Lower leg skin (tissue), 4 donors: ENCODE measurements at regions not wholly inside any gene's neighbourhood (a gene's known extent, or its start where the extent isn't known, plus 50 kb on each side); places are given as distances from the start of the nearest gene placed in this dataset.
"Not testable (repeated sequence)": the region's sequence is repeated elsewhere in the genome, so short reads cannot be mapped to it uniquely, and the experiment has no call there.

Source experiments
- DNase-seq, 2 donors: peaks; one replicate each; pipeline ENCODE4 v3.0.0-alpha.2; 2019; ENCODE audit warnings: low spot score in 2 of 2
- H3K4me3 ChIP-seq: fragments of 200-600 bp; sonication (generic); 2 replicates; pipeline ENCODE4 v1.5.1; 2017; ENCODE audit warnings: mild to moderate bottlenecking, low read depth; ENCODE audit not compliant: poor library complexity, severe bottlenecking
- CTCF ChIP-seq, 3 donors: fragments of 450-650 bp; IDR thresholded peaks; one replicate each; pipeline ENCODE4 v1.5.1; 2016; ENCODE audit warnings: antibody characterized with exemption in 3 of 3, mild to moderate bottlenecking in 3 of 3, moderate library complexity in 2 of 3
- POLR2A ChIP-seq, 2 donors: fragments of 450-650 bp; IDR thresholded peaks; one replicate each; pipeline ENCODE4 v1.6.1; 2016 to 2017; ENCODE audit warnings: antibody characterized with exemption in 2 of 2, mild to moderate bottlenecking in 1 of 2, moderate library complexity in 1 of 2
- WGBS, 2 donors: methylation state at CpG; one replicate each; pipeline ENCODE4 v1.1.5; 2018; 5-methylcytosine and 5-hydroxymethylcytosine counted together
- intact Hi-C: fragments of 100-400 bp; cut with DNase I; formaldehyde crosslinking; loops from one replicate; pipeline ENCODE4 v1.15.0; 2023; ENCODE audit warnings: low total_unique reads

- H3K4me3 ChIP-seq, intact Hi-C loops, DNase-seq: not testable (repeated sequence)
- 95% methylated on average over 13 of the region's 13 CpGs for WGBS, 2 donors
Observed at GRCh38 chr2:132068407-132068806, 93.3 kb downstream of the ANKRD30BL start.

- H3K4me3 ChIP-seq, intact Hi-C loops, DNase-seq: not testable (repeated sequence)
- WGBS, 2 donors: 72 to 96% methylated on average over 2 of the region's 2 CpGs
Observed at GRCh38 chr2:132065391-132065790, 96.4 kb downstream of the ANKRD30BL start.

- DNase-seq, H3K4me3 ChIP-seq, intact Hi-C loops: not testable (repeated sequence)
- 48 to 53% methylated on average over 5 of the region's 5 CpGs for WGBS, 2 donors
Observed at GRCh38 chr2:132039609-132040236, 122.0 kb downstream of the ANKRD30BL start.

- peak overlapping the region; percentile 18 for H3K4me3 ChIP-seq
- DNase-seq, intact Hi-C loops: not testable (repeated sequence)
- 3 to 6% methylated on average over 1 of the region's 1 CpG for WGBS, 2 donors
Observed at GRCh38 chr2:132038883-132039235, 122.9 kb downstream of the ANKRD30BL start.

- H3K4me3 ChIP-seq: peak overlapping the region; percentile 18
- TF ChIP-seq POLR2A (IDR thresholded peaks at IDR 0.05) (no peak), CTCF (IDR thresholded peaks at IDR 0.05) (no peak)
- no peak for DNase-seq
- intact Hi-C loops: no loop called here
- WGBS, 2 donors: 1 to 2% methylated on average over 75 to 77 of the region's 84 CpGs
Observed at GRCh38 chr2:132038179-132038882, 123.4 kb downstream of the ANKRD30BL start.

- H3K4me3 ChIP-seq: peak overlapping the region; percentile 18
- DNase-seq: no peak
- TF ChIP-seq CTCF (IDR thresholded peaks at IDR 0.05) (no peak), POLR2A (IDR thresholded peaks at IDR 0.05) (no peak)
- 5% methylated on average over 30 to 31 of the region's 53 CpGs for WGBS, 2 donors
- intact Hi-C loops: no loop called here
Observed at GRCh38 chr2:132037527-132038178, 124.1 kb downstream of the ANKRD30BL start.

- no peak overlapping the region for H3K4me3 ChIP-seq
- TF ChIP-seq CTCF (IDR thresholded peaks at IDR 0.05): no peak
- no peak for TF ChIP-seq POLR2A (IDR thresholded peaks at IDR 0.05)
- intact Hi-C loops: no loop called here
- no peak for DNase-seq
- WGBS, 2 donors: 63 to 94% methylated on average over 2 of the region's 2 CpGs
Observed at GRCh38 chr2:132034646-132035045, 127.1 kb downstream of the ANKRD30BL start.
